A549 (cell line): ENCODE measurements at regions not wholly inside any gene's neighbourhood (a gene's known extent, or its start where the extent isn't known, plus 50 kb on each side); places are given as distances from the start of the nearest gene placed in this dataset.

Experiments
- CHD2 ChIP-seq: fragments of 150-350 bp; IDR thresholded peaks from 2 replicates; pipeline ENCODE4 v1.6.1; 2014; ENCODE audit warnings: low read length; ENCODE audit not compliant: partially characterized antibody
- GATA3 ChIP-seq: IDR thresholded peaks from 2 replicates; pipeline ENCODE4 v1.6.1; 2012; ENCODE audit warnings: borderline replicate concordance
- MAZ ChIP-seq: fragments of 150-350 bp; IDR thresholded peaks from 2 replicates; pipeline ENCODE4 v1.6.1; 2014; ENCODE audit warnings: antibody characterized with exemption, low read depth, low read length, borderline replicate concordance
- POLR2A ChIP-seq: IDR thresholded peaks from 2 replicates; pipeline ENCODE4 v1.6.1; 2012; ENCODE audit warnings: mild to moderate bottlenecking, low read length
- RARB ChIP-seq: fragments of 250-450 bp; sonication (Bioruptor Pico); IDR thresholded peaks from 2 replicates; pipeline ENCODE4 v1.8.0; 2021; ENCODE audit warnings: mild to moderate bottlenecking, moderate library complexity
- RCOR1 ChIP-seq: fragments of 150-350 bp; IDR thresholded peaks from 2 replicates; pipeline ENCODE4 v1.6.1; 2014; ENCODE audit warnings: antibody characterized with exemption, low read length, low read depth
- TF ChIP-seq, protein P1 (sequence below): fragments of >200 bp; sonication (Bioruptor Twin); formaldehyde crosslinking; IDR thresholded peaks from 3 replicates; pipeline ENCODE4 v1.5.1; 2016
- TF ChIP-seq, protein P2 (sequence below): fragments of 250-450 bp; sonication (Bioruptor Pico); IDR thresholded peaks from 2 replicates; pipeline ENCODE4 v1.5.0; 2021; ENCODE audit warnings: mild to moderate bottlenecking, moderate library complexity, borderline replicate concordance
- TF ChIP-seq, protein P3 (sequence below): IDR thresholded peaks from 2 replicates; pipeline ENCODE4 v1.6.1; 2012; ENCODE audit warnings: low read depth, borderline replicate concordance
- TF ChIP-seq, protein P4 (sequence below): fragments of 200-600 bp; sonication (generic); IDR thresholded peaks from 2 replicates; pipeline ENCODE4 v1.6.1; 2016; ENCODE audit warnings: antibody characterized with exemption, mild to moderate bottlenecking, moderate library complexity

DNA sequence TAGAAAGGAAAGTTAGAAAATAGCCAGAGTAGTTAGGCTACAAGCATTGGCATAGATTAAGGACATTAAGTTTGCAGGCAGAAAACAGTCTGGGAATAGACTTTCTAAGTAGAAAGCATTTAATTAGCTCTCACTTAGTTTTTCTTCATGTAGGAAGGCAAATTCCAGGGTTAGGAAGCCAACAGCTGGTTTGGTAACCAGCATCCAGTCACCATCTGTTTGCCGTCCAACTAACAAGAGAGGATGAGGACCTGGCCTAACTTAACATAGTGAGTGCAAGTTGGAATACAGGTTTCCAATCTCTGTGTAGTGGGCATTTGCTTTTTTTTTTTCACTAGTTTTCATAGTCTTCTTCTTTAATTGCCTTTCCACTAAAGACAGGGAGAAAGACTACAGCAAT is 121.7 kb upstream of the NR3C1 start:
- TF ChIP-seq, protein P1, sequence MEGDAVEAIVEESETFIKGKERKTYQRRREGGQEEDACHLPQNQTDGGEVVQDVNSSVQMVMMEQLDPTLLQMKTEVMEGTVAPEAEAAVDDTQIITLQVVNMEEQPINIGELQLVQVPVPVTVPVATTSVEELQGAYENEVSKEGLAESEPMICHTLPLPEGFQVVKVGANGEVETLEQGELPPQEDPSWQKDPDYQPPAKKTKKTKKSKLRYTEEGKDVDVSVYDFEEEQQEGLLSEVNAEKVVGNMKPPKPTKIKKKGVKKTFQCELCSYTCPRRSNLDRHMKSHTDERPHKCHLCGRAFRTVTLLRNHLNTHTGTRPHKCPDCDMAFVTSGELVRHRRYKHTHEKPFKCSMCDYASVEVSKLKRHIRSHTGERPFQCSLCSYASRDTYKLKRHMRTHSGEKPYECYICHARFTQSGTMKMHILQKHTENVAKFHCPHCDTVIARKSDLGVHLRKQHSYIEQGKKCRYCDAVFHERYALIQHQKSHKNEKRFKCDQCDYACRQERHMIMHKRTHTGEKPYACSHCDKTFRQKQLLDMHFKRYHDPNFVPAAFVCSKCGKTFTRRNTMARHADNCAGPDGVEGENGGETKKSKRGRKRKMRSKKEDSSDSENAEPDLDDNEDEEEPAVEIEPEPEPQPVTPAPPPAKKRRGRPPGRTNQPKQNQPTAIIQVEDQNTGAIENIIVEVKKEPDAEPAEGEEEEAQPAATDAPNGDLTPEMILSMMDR, result no peak
- no peak for TF ChIP-seq POLR2A
- no peak for TF ChIP-seq GATA3
- no peak for TF ChIP-seq MAZ
- no peak for TF ChIP-seq RCOR1
- TF ChIP-seq, protein P2, sequence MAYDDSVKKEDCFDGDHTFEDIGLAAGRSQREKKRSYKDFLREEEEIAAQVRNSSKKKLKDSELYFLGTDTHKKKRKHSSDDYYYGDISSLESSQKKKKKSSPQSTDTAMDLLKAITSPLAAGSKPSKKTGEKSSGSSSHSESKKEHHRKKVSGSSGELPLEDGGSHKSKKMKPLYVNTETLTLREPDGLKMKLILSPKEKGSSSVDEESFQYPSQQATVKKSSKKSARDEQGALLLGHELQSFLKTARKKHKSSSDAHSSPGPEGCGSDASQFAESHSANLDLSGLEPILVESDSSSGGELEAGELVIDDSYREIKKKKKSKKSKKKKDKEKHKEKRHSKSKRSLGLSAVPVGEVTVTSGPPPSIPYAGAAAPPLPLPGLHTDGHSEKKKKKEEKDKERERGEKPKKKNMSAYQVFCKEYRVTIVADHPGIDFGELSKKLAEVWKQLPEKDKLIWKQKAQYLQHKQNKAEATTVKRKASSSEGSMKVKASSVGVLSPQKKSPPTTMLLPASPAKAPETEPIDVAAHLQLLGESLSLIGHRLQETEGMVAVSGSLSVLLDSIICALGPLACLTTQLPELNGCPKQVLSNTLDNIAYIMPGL (CRISPR knock-in tag), result no peak
- TF ChIP-seq RARB (CRISPR knock-in tag), result no peak
- TF ChIP-seq, protein P3, sequence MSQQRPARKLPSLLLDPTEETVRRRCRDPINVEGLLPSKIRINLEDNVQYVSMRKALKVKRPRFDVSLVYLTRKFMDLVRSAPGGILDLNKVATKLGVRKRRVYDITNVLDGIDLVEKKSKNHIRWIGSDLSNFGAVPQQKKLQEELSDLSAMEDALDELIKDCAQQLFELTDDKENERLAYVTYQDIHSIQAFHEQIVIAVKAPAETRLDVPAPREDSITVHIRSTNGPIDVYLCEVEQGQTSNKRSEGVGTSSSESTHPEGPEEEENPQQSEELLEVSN, result no peak
- TF ChIP-seq, protein P4, sequence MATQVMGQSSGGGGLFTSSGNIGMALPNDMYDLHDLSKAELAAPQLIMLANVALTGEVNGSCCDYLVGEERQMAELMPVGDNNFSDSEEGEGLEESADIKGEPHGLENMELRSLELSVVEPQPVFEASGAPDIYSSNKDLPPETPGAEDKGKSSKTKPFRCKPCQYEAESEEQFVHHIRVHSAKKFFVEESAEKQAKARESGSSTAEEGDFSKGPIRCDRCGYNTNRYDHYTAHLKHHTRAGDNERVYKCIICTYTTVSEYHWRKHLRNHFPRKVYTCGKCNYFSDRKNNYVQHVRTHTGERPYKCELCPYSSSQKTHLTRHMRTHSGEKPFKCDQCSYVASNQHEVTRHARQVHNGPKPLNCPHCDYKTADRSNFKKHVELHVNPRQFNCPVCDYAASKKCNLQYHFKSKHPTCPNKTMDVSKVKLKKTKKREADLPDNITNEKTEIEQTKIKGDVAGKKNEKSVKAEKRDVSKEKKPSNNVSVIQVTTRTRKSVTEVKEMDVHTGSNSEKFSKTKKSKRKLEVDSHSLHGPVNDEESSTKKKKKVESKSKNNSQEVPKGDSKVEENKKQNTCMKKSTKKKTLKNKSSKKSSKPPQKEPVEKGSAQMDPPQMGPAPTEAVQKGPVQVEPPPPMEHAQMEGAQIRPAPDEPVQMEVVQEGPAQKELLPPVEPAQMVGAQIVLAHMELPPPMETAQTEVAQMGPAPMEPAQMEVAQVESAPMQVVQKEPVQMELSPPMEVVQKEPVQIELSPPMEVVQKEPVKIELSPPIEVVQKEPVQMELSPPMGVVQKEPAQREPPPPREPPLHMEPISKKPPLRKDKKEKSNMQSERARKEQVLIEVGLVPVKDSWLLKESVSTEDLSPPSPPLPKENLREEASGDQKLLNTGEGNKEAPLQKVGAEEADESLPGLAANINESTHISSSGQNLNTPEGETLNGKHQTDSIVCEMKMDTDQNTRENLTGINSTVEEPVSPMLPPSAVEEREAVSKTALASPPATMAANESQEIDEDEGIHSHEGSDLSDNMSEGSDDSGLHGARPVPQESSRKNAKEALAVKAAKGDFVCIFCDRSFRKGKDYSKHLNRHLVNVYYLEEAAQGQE, result no peak
- no peak for TF ChIP-seq CHD2
